Neural cell (in vitro differentiated cells): ENCODE measurements at regions not wholly inside any gene's neighbourhood (a gene's known extent, or its start where the extent isn't known, plus 50 kb on each side); places are given as distances from the start of the nearest gene placed in this dataset.
A peak's percentile ranks its signal among the peaks of the same experiment; 100 is the strongest.

Experiments used
- H2AFZ ChIP-seq: fragments of 200-600, 300-800 bp; sonication (generic), shearing (Covaris generic); 2 replicates; pipeline ENCODE4 v1.6.0; 2014; ENCODE audit warnings: low read depth, mild to moderate bottlenecking, antibody characterized with exemption, low read length, moderate library complexity
- H3F3A ChIP-seq: fragments of 200-600 bp; shearing (Covaris generic); 2 replicates; pipeline ENCODE4 v1.6.1; 2016; ENCODE audit warnings: mild to moderate bottlenecking, moderate library complexity, mixed read lengths, antibody characterized with exemption, low read length; ENCODE audit not compliant: insufficient read depth, poor library complexity, severe bottlenecking
- H3K27ac ChIP-seq: fragments of 200-600, 300-800 bp; sonication (generic), shearing (Covaris generic); 2 replicates; pipeline ENCODE4 v1.5.1; 2014; ENCODE audit warnings: mild to moderate bottlenecking, low read length, moderate library complexity
- H3K27me3 ChIP-seq: fragments of 300-800, 200-600 bp; sonication (generic), shearing (Covaris generic); 2 replicates; pipeline ENCODE4 v1.6.0; 2014; ENCODE audit warnings: mild to moderate bottlenecking, low read depth, low read length, moderate library complexity; ENCODE audit not compliant: insufficient read depth
- H3K36me3 ChIP-seq: fragments of 300-800, 200-600 bp; sonication (generic), shearing (Covaris generic); 2 replicates; pipeline ENCODE4 v1.5.1; 2014; ENCODE audit warnings: mild to moderate bottlenecking, antibody characterized with exemption, low read length, moderate library complexity; ENCODE audit not compliant: insufficient read depth
- H3K4me2 ChIP-seq: fragments of 300-800, 200-600 bp; sonication (generic), shearing (Covaris generic); 2 replicates; pipeline ENCODE4 v1.6.0; 2014; ENCODE audit warnings: mild to moderate bottlenecking, low read length
- H3K4me3 ChIP-seq: fragments of 300-800, 200-600 bp; sonication (generic), shearing (Covaris generic); 2 replicates; pipeline ENCODE4 v1.5.1; 2014; ENCODE audit warnings: mild to moderate bottlenecking, low read length, moderate library complexity
- H3K79me2 ChIP-seq: fragments of 200-600 bp; shearing (Covaris generic); replicated peaks from 2 replicates; pipeline ENCODE4 v1.6.0; 2014; ENCODE audit warnings: mild to moderate bottlenecking, low read length, moderate library complexity; ENCODE audit not compliant: insufficient read depth
- H3K9ac ChIP-seq: fragments of 300-800, 200-600 bp; sonication (generic), shearing (Covaris generic); 2 replicates; pipeline ENCODE4 v1.6.1; 2016; ENCODE audit warnings: mild to moderate bottlenecking, low read length, mixed read lengths
- H3K9me2 ChIP-seq: fragments of 200-600 bp; shearing (Covaris generic); 2 replicates; pipeline ENCODE4 v1.6.1; 2016; ENCODE audit warnings: mild to moderate bottlenecking, low read length, mixed read lengths; ENCODE audit not compliant: insufficient read depth
- H3K9me3 ChIP-seq: fragments of 200-600, 300-800 bp; sonication (generic), shearing (Covaris generic); 2 replicates; pipeline ENCODE4 v1.6.1; 2016; ENCODE audit warnings: mild to moderate bottlenecking, mixed run types, low read length, moderate library complexity, mixed read lengths
- H4K20me1 ChIP-seq: fragments of 200-600 bp; shearing (Covaris generic); 2 replicates; pipeline ENCODE4 v1.6.1; 2016; ENCODE audit warnings: mild to moderate bottlenecking, mixed run types; ENCODE audit not compliant: insufficient read depth
- CTCF ChIP-seq: fragments of 450-650 bp; IDR thresholded peaks from 2 replicates; pipeline ENCODE4 v1.5.1; 2014; ENCODE audit warnings: antibody characterized with exemption, mild to moderate bottlenecking, moderate library complexity; ENCODE audit not compliant: poor library complexity, severe bottlenecking
- EP300 ChIP-seq: fragments of 450-650 bp; conservative IDR thresholded peaks from 2 replicates; pipeline ENCODE4 v1.6.1; 2014; ENCODE audit warnings: antibody characterized with exemption, mild to moderate bottlenecking, moderate library complexity; ENCODE audit not compliant: poor library complexity, severe bottlenecking
- EZH2 ChIP-seq: fragments of 200-600, 300-800 bp; shearing (Covaris generic), sonication (generic); IDR thresholded peaks from 2 replicates; pipeline ENCODE4 v1.6.1; 2014; ENCODE audit warnings: antibody characterized with exemption, low read length, borderline replicate concordance, mild to moderate bottlenecking; ENCODE audit not compliant: insufficient read depth, poor library complexity, severe bottlenecking
- MXI1 ChIP-seq: fragments of 450-650 bp; conservative IDR thresholded peaks from 2 replicates; pipeline ENCODE4 v1.6.1; 2014; ENCODE audit warnings: antibody characterized with exemption, mild to moderate bottlenecking; ENCODE audit not compliant: poor library complexity, severe bottlenecking
- POLR2AphosphoS5 ChIP-seq: IDR thresholded peaks from 2 replicates; pipeline ENCODE4 v1.6.1; 2012
- RAD21 ChIP-seq: fragments of 450-650 bp; conservative IDR thresholded peaks from 2 replicates; pipeline ENCODE4 v1.6.1; 2014; ENCODE audit warnings: antibody characterized with exemption, mild to moderate bottlenecking, moderate library complexity
- REST ChIP-seq: IDR thresholded peaks from 2 replicates; pipeline ENCODE4 v1.6.1; 2012; ENCODE audit warnings: borderline replicate concordance
- SMC3 ChIP-seq: fragments of 450-650 bp; conservative IDR thresholded peaks from 2 replicates; pipeline ENCODE4 v1.6.1; 2014; ENCODE audit warnings: antibody characterized with exemption, mild to moderate bottlenecking, moderate library complexity; ENCODE audit not compliant: poor library complexity
- TAF1 ChIP-seq: IDR thresholded peaks from 2 replicates; pipeline ENCODE4 v1.6.1; 2012; ENCODE audit warnings: low read depth

- no peaks in the 10 kb centered on the region for H3K27me3 ChIP-seq
- no peaks in the 10 kb centered on the region for H3F3A ChIP-seq
- no peaks in the 10 kb centered on the region for H3K9me2 ChIP-seq
- no peak for TF ChIP-seq TAF1
- no peak for TF ChIP-seq POLR2AphosphoS5
- TF ChIP-seq EP300: no peak
- H3K4me3 ChIP-seq: no peak overlapping the region
- no peaks in the 10 kb centered on the region for H4K20me1 ChIP-seq
- H3K9me3 ChIP-seq: no peaks in the 10 kb centered on the region
- H3K79me2 ChIP-seq: no peaks in the 10 kb centered on the region
- no peak overlapping the region for H3K9ac ChIP-seq
- no peak overlapping the region for H3K4me2 ChIP-seq
- H3K27ac ChIP-seq: no peak overlapping the region
- no peak overlapping the region for H2AFZ ChIP-seq
- H3K36me3 ChIP-seq: no peaks in the 10 kb centered on the region
Measured at GRCh38 chr4:138941037-138941436, 74.5 kb upstream of the NOCT start.

DNA sequence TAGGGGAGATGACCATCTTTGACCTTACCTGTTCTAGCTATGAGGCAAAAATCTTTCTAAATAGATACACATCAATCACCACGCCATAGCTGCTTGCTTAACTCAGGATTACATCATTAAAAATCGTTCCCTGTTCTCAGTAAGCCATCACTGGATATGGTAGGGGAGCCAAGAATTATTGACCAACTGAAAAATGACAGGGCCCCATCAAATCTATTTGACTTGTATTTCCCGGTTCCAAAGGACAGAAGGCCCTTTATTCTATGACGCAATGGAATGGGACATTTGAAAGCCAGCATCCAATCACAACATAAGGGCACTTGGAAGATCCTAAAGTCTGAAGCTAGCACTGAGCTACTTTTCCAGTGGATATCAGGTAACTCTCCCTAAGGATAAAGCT lies 75.6 kb upstream of the NOCT start:
- H3K4me2 ChIP-seq: no peak overlapping the region
- H3K9me2 ChIP-seq: no peaks in the 10 kb centered on the region
- H3K4me3 ChIP-seq: no peak overlapping the region
- H3K27ac ChIP-seq: no peak overlapping the region
- TF ChIP-seq CTCF (no peak), POLR2AphosphoS5 (no peak), MXI1 (no peak), TAF1 (no peak), EZH2 (no peak), REST (no peak), SMC3 (no peak), EP300 (no peak)
- H3K27me3 ChIP-seq: no peaks in the 10 kb centered on the region
- H4K20me1 ChIP-seq: no peaks in the 10 kb centered on the region
- H3F3A ChIP-seq: no peaks in the 10 kb centered on the region
- no peaks in the 10 kb centered on the region for H3K79me2 ChIP-seq
- no peak overlapping the region for H2AFZ ChIP-seq
- H3K9ac ChIP-seq: no peak overlapping the region
- H3K36me3 ChIP-seq: no peaks in the 10 kb centered on the region
- H3K9me3 ChIP-seq: no peaks in the 10 kb centered on the region

- TF ChIP-seq SMC3 (peak; percentile 76), CTCF (peak; percentile 77), EZH2 (no peak), RAD21 (peak; percentile 82)
- Histone ChIP-seq H3K4me3 (no peak overlapping the region), H3K9ac (no peak overlapping the region), H3K9me2 (no peaks in the 10 kb centered on the region), H2AFZ (no peak overlapping the region), H3K27me3 (no peaks in the 10 kb centered on the region), H4K20me1 (no peaks in the 10 kb centered on the region), H3K36me3 (no peaks in the 10 kb centered on the region), H3K79me2 (no peaks in the 10 kb centered on the region), H3K4me2 (no peak overlapping the region), H3F3A (no peaks in the 10 kb centered on the region), H3K9me3 (no peaks in the 10 kb centered on the region), H3K27ac (no peak overlapping the region)
Measured at GRCh38 chr4:138938366-138938690, 77.3 kb upstream of the NOCT start.
